Activated CD4-positive, alpha-beta T cell treated with anti-CD3 and anti-CD28 coated beads, Interleukin-2, amount 50 U/mL, for 16 hours (primary cell): ENCODE measurements at regions not wholly inside any gene's neighbourhood (a gene's known extent, or its start where the extent isn't known, plus 50 kb on each side); places are given as distances from the start of the nearest gene placed in this dataset.
"Not testable (repeated sequence)": the region's sequence is repeated elsewhere in the genome, so short reads cannot be mapped to it uniquely, and the experiment has no call there.

Source experiments
- DNase-seq: peaks from one replicate; pipeline ENCODE4 v3.0.0-alpha.2; 2020

DNA sequence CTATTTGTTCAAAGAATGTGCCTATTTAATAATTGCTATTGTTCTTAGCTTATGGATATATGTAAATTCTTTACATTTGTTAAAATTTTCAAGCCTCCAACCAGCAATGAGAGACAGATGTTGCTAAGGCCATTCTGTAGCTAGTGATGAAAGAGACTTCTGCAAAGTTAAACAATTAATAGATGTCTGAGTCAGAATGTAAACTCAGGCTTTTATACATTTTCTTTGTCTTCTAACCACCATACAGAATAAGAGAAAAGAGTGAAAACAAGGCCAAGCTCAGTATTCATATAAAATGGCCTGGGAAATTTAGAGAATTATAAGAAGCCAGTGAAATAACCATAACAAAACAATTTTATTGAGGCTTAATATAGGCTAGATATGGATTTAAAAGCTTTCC is 1102.3 kb upstream of the SEL1L start:
- DNase-seq: no peak

DNA sequence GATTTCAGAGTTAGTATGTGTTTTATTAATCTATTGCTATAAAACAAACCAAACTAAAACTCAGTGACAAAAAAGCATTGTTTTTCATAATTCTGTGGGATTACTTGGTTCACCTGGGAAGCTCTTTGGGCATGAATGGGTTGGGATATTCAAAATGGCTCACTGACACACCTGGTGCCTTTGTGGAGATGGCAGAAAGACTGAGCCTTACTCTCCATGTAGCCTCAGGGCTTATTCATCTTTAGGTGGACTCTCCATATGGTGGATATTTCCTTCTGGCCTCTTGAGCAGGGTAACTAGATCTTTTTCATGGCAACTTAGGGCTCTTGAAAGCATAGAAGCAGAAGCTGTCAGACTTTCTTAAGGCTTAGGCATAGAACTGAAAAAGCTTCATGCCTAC is 1102.8 kb upstream of the SEL1L start:
- no peak for DNase-seq

DNA sequence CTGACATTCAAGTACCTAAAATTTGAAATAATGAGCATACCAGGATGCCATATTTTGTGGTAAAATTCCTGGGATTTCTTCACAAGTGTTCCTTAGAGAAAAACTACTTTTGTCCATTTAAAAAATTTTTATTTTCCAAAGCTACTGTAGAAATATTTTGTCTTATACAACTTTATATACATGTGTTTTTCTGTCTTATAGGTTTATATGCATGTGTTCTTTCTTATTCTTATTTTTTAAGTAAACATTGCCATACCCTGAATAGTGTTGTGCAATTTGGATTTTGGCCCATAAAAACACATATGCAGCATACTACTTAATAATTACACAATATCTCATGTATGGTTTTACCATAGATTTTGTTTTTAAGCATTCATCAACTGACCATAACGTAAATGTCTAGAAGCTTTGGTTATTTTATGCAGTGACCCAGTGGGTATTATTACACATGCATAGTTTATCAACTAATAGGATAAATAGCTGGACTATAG is 1107.4 kb upstream of the SEL1L start:
- no peak for DNase-seq

DNA sequence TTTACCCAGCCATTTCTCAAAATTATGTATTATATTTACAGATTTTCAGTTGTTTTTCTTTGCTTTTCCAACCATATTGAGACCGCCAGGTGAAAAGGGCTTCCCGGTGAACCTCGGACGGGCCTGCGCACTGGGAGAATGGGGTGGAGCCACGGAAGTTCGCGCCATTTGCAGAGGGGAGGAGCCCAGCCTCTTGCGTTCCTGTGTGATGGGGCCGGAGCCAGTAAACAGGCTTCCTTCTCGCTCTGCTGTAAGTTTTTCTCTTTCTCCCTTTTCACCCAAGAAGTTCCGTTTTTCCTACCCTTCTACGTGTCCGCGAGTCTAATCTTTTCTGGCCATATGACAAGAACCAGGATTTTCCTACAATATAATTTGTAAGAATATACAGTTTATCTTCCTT is 1108.8 kb upstream of the SEL1L start:
- DNase-seq: peak; percentile 13

DNA sequence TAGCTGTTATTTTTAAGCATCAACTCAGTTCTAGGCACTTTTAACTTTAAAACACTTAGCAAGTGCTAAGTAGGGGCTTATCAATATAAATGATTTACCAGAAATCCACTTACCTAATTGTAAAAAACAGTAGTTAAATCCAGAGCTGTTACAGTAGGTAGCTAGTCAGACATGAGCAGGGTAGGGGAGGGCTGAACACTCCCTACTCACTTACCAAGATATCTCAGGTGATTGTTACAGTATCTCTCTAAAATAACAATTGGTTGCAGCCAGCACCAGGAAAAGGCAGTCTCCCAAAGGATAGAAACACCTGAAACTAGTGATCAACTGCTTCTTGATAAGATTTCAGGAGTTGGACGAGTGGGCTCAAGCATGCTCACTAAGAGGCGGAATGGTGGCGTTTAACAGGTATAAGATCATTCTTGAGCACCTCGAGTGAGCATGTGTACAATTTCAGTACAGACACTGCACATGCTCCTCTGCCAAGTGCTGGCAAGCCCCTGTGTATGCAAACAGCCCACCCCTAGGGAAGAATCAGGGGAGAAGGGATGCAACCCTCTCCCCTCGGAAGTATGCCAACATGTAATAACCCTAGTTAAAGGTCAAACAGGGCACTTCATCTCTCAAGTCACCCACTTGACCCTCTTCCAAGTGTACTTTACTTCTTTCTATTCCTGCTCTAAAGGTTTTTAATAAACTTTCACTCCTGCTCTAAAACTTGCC is 1113.6 kb upstream of the SEL1L start:
- DNase-seq: no peak

DNA sequence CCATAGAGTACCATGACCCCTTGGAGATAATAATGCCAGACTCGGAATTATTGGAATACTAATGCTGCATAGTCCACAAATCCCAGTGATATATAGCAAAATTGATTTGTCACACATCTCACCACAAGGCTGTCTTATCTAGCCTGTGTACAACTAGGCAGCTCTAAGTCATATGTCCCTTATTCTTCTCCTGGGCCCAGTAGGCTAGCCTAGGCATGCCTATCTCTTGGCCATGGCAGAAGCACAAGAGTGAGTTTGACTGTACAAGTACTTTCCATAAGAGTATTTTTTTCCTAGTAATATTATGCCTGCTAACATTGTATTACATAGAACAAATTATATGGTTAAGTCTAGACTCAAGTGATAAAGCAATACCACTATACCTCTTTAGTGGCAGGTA is 1122.1 kb upstream of the SEL1L start:
- DNase-seq: no peak

DNA sequence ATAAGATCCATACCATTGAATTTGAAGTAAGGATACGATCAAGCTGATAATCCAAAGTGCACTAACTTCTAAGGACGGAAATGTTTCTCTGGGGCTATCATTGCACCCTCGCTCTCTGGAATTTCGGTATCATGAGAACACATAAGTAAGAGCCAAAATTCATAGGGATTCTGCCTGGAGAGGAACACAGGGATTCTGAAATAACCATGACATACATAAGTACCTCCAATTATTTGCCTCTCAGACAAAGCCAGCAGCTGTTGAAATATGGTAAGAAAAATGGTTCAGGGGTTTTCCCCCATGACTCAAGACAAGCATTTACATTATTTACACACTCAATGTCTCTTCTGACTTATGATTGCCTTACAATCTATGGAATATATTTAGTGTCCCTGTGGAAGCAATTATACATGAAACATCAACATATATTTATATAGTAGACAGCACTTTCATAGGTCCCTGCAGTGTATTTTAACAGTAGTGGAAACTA is 1123.6 kb upstream of the SEL1L start:
- no peak for DNase-seq

DNA sequence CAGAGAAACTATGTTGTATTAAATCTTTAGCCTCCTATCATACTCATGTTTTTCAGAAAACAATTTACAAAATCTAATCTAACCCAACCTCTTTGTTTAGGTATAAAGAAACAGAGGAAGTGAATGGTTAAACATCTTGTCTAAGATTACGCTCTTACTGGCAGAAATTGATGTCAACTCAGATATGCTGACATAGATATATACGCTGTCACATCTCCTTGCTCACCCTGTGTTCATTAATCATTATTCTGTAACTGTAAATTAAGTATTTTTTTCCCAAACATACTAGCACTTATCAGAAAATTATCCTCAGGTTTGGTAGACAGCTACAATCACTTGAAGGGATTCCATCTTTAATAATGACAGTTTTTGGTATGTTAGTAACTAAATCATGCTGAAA is 1127.6 kb upstream of the SEL1L start:
- no peak for DNase-seq

DNA sequence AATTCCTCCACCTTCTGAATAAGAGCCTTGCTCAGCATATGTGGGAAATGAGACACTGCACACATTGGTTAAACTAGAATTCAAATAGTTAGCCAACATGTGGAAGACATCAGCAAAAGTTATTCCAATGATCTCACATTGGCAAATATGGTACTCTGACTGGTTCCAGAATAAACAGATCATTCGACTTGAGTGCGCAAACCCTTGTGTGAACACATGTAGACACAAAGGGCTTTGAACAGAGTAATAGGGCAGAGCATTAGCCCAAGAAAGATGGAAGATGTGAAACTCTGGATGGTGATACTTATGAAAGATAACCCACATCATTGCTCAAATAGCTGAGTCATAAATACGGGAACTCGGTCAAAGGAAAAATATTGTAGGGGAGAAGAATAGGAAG is 1133.4 kb upstream of the SEL1L start:
- no peak for DNase-seq

DNA sequence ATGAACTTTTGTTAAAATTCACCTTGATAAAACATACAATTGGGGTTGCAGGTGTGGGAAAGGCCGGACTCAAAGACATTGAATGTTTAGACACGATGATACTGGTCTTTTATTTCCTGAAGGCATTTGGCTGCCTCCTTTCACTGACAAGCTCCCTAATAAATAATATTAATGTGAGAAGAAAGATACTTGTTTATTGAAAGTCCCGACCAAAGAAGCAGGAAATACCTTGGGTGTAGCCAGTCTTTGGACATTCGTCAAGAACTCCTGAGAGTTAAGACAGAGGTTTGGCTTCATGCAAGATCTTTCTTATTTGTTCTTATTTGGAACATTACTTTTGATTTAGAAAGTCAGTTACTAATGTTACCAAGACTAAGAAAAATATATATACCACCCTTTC is 1133.8 kb upstream of the SEL1L start:
- no peak for DNase-seq

DNA sequence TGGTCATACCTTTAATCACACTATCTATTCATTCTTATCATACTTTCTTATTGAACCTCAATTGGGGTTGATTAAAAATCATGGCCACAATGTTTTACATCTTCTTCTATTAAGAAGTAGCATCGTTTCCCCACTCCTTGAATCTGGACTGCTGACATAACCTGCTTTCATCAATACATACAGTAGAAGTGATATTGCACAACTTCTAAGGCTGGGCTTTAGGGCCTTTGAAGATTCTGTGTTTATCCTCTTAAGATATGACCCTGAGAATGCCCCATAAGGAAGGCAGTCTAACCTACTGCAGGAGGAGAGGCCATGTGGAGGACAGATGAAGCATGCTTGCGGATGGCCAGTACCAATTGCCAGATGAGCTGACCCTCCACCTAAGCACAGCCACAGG is 1142.8 kb upstream of the SEL1L start:
- no peak for DNase-seq

DNA sequence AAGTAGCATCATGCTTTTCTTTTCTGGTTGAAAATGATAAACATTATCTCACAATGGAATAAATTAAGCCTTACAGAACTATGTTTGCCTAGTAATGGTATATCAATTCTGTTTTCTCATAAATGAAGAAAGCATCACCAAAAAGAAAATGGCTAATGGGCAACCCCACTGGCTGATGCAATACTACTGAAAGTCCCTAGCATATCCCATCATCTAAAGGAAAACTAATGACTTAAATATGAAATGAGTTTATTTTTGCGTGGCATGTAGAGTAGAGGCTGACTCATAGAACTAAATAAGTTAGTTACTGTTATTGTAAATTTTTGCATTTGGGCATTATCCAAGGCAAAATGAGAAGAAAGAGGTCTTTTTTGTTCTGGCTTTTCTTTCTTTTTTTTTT is 1156.3 kb upstream of the SEL1L start:
- no peak for DNase-seq

DNA sequence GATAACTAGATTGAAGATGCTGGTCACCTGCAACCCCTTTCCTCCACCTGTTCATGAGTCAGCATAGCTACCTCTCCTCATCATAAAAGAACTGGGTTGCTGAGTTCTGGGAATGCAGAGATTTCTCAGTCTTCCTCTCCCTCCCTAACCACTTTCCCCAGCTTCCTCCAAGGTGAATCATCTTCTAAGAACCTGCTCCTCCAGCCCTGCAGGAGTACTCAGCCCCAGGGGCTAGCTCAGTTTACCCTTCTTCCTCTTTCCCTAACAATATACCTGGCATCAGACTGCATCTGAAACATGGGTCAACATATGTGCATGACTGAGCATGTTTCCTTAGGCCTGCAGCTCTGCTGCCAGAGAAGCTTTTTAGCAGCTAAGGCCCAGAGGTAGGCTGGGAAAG is 1157.5 kb upstream of the SEL1L start:
- not testable (repeated sequence) for DNase-seq

DNA sequence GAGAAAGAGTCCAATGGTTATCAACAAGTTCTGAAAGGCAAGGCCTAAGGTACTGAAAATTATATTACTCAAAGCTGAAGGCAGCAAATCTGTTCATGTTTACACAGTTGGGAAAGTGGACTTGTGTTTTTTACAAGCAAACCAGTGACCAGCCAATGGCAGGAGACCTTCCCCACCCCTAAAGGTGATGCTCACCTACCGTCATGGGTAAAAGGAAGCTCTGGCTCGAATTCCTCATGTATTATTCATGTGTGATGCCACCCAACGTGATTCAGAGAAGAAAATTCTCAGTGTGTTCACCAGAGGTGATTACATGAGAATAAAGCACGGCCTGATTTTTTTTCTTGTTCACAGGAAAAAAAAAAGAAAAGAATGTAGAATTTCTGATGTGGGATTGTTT is 1161.2 kb upstream of the SEL1L start:
- no peak for DNase-seq

DNA sequence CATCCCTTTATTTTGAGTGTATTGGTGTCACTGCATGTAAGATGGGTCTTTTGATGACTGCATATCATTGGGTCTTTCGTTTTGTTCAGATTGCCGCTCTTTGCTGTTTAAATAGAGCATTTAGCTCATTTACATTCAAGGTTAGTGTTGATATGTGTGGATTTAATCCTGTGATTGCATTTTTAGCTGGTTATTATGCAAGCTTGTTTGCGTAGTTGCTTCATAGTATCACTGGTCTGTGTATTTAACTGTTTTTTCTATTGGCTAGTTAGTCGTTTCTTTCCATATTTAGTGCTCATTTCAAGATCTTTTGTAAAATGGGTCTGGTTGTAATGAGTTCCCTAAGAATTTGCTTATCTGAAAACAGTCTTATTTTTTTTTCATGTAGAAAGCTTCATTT is 1170.6 kb upstream of the SEL1L start:
- no peak for DNase-seq

DNA sequence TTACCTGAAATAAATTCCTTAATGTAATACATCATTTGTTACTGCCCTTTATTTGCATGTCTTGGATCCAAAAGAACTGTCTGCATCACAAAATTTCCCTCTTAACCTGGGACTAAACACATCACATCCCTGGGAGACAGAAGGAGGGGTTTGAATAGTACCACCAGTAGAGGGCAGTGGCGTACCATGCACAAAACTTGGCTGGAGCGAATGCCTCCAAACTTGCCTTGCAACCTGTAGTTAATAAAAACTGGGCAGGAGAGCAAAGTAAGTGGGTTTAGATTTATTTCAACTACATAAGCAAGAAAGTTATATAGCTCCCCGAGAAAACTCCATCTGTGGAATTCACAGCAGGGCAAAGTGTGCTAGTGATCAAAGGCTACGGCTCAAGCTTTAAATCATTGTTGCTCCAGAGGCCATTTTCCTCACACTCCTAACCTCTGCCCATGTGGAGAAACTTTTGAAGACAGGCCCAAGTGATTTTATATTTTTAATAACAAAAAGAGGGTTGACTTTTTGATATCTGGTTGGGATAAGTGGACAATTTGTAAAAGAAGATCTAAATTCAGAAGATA is 1176.7 kb upstream of the SEL1L start:
- DNase-seq: peak; percentile 48

DNA sequence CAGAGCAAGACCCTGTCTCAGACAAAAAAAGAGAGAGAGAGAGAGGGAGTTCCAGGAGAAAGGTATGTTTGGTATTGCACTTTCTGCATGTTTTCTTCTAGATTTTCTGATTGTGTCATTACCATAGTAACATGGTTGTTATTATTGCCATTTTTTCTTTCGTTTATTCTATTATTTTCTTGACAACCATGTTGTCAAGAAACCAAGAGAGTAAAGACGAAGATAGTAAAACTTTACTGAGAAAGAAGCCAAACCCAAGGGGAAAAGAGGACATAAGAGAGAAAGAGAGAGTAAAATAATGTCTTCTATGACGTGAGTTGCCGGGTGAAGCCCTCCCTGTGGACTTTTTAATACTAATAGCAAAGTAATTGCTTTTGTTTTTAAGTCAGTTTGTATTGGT is 1186.0 kb upstream of the SEL1L start:
- DNase-seq: no peak

DNA sequence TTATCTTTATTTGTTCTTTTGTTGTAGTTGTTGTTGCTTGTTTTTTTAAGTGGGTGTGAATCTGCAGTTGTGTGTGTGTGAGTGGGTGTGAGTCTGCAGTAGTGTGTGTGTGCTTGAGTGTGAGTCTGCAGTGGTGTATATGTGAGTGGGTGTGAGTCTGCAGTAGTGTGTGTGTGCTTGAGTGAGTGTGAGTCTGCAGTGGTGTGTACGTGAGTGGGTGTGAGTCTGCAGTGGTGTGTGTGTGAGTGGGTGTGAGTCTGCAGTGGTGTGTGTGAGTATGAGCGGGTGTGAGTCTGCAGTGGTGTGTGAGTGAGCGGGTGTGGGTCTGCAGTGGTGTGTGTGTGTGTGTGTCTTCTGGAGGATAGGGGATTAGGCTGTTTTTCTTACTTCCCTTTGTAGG is 1186.8 kb upstream of the SEL1L start:
- DNase-seq: no peak

DNA sequence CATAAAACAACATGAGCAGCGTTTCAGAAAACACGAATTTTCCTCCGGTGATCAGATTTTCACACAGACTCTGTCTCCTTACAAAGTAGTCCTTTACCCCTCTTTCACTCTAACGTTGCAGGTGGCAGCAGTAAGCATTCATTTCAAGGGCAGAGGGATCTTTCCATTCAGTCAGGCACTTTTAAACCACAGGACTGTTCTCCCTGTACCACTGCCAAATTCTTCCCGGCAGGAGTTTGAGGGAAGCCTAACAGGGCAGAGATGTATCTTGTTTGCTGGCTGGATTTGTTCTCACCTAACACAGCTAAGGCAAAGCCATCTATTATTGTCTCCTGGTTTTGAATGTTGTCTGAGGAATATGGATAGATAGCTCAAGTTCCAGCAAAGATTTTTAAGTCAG is 1187.3 kb upstream of the SEL1L start:
- DNase-seq: no peak

DNA sequence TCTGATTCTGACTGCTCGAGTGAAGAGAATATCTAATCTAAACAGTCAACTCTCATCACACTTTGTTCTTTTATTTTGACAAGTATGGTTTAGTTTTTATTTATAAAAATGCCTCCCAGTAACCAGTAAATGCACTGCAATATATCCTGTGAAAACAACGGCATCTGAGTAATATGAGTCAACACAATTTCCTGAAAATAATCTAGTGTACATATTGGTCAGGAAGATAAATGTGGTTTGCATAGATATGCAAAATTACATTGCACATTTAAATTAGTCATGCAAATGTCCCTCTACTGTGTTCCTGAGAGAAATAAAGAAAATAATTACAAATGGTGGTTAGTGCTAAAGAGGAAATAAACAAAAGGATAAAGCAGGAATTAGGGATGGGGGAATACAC is 1190.7 kb upstream of the SEL1L start:
- no peak for DNase-seq

DNA sequence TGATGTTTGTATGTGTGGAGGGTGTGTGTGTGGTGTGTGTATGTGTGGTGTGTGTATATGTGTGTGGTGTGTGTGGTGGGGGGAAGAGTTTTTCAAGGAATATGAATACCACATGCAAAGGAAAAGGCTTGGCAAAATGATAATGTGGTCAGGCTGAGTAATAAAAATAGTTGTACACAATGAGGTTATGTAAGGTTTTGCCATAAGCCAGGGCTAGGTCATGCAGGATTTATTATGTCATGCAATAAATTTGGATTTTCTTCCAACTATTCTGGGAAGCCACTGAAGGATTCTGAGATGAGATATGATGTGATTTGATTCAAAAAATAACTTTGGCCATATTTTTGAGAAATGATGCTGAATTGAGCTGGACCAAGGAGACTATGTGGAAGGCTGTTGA is 1191.6 kb upstream of the SEL1L start:
- DNase-seq: no peak

DNA sequence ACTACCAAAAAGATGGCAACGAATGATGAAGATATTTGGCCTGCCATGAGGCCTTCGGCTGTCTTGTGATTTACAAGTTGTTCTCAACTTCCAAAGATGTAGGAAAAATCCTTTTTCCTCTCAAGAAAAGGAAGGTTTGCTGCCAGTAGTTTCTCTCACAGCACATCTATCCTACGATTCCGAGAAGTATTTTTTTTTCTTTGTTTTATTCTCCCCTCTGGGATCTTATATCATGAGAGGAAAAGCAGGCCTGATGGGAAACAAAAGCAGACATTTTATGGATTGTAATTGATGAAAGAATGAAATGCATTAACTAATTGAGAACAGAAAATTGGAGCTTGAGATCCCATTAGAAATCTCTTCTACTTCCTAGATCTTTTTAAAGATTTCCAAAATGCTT is 1197.9 kb upstream of the SEL1L start:
- DNase-seq: no peak

DNA sequence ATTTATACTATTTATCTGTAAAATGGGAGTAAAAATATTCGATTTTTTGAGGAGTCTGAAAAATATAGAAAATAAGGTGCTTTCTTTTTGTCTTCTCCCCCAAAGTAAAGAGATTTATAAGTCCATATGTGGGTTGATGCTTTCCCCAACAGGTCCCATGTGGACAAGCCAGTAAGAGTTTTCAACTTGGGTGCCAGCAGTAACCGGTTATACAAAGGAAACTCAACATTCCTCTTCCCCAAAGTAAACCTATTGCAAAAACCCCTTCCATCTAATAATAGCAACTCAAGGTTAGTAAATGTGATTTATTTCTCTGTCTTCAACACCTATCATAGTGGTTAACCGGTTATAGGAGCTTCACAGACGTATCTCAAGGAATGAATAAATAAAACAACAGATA is 1206.9 kb upstream of the SEL1L start:
- DNase-seq: no peak

DNA sequence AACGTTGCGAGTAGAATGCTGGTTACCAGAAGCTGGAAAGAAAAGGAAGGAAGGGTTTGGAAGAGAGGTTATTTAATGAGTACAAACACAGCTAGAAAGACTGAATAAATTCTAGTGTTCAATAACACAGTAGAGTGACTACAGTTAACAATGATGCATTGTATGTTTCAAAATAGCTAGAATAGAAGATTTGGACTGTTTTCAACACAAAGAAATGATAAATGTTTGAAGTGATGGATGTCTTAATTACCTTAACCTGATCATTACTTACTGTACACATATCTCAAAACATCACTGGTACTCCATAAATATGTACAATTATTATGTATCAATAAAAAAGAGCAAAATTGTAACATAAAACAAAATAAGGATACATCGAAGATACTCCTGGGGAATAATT is 1221.8 kb upstream of the SEL1L start:
- no peak for DNase-seq

DNA sequence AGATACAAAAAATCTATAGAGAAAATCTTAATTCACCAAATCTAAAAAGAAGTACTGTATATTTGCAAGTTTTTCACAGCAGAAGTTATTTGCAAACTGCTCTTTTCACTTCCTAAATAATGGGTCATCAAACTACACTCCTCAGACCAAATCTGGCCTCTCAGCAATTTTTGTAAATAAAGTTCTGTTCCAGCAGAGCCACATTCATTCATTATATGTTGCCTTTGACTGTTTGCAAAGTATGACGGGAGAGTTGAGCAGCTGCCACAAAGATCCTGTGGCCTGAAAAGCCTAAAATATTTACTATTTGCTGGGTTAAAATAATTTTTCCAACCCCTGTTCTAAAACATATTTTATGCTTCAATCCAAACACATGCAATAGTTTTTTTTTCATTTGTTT is 1222.3 kb upstream of the SEL1L start:
- no peak for DNase-seq
